Psoas muscle (tissue), 7 donors: ENCODE measurements at regions not wholly inside any gene's neighbourhood (a gene's known extent, or its start where the extent isn't known, plus 50 kb on each side); places are given as distances from the start of the nearest gene placed in this dataset.
"Not testable (repeated sequence)": the region's sequence is repeated elsewhere in the genome, so short reads cannot be mapped to it uniquely, and the experiment has no call there.

Experiments used
- ATAC-seq, 4 donors: fragments of 200-7000 bp; cut with Tn5 transposase; one replicate each; pipeline ENCODE4 v1.9.1; 2020; ENCODE audit warnings: moderate library complexity in 3 of 4, mild to moderate bottlenecking in 2 of 4
- DNase-seq, 2 donors: peaks; one replicate each; pipeline ENCODE4 v3.0.0-alpha.2; 2020
- H3K27ac ChIP-seq: fragments of 200-600 bp; one replicate; pipeline ENCODE4 v1.8.0; 2022
- H3K27me3 ChIP-seq, 3 donors: fragments of 200-600 bp in 1 of 3; one replicate each; pipeline versions ENCODE4 v1.6.1 to v1.8.0; 2013 to 2022; ENCODE audit warnings: low read length in 2 of 3, mild to moderate bottlenecking in 2 of 3, moderate library complexity in 1 of 3; ENCODE audit not compliant: insufficient read depth in 3 of 3
- H3K36me3 ChIP-seq, 2 donors: fragments of 200-600 bp in 1 of 2; one replicate each; pipeline versions ENCODE4 v1.6.1 to v1.8.0; 2013 to 2022; ENCODE audit warnings: low read depth in 1 of 2, mild to moderate bottlenecking in 1 of 2, moderate library complexity in 1 of 2; ENCODE audit not compliant: insufficient read depth in 1 of 2
- H3K4me1 ChIP-seq: fragments of 200-600 bp; one replicate; pipeline ENCODE4 v1.8.0; 2022
- H3K4me3 ChIP-seq: fragments of 200-600 bp; one replicate; pipeline ENCODE4 v1.8.0; 2022; ENCODE audit warnings: mild to moderate bottlenecking
- H3K9me3 ChIP-seq: fragments of 200-600 bp; one replicate; pipeline ENCODE4 v1.8.0; 2022
- CTCF ChIP-seq: fragments of 200-600 bp; IDR thresholded peaks from one replicate; pipeline ENCODE4 v1.8.0; 2022; ENCODE audit warnings: antibody characterized with exemption
- WGBS, 3 donors: extraction: QIAGEN DNeasy Blood & Tissue Kit; methylation state at CpG; one replicate each; pipeline versions ENCODE4 v1.1.6 to v1.1.7; 2013; 5-methylcytosine and 5-hydroxymethylcytosine counted together
- intact Hi-C, 2 donors: fragments of 100-400 bp; cut with DNase I; formaldehyde crosslinking; loops; one replicate each; pipeline versions ENCODE4 v1.11.0 to v1.14.2; 2022
- donor health status: healthy with polysubstance abuse.
- donor health status: DM: no; HTN: no; CAD: no; lungs with moderate emphysema.
- donor health status: Bipolar disorder and iron deficiency.
- donor health status: healthy.
- donor health status: DM: yes; HTN: yes; CAD: no.
- donor health status: DM: no; HTN: no; CAD: no.
- donor health status: DM: yes; HTN: yes; CAD: no.

GRCh38 chr13:109323338-109323737 lies 463.0 kb downstream of the IRS2 start:
- 78 to 85% (median 83%) methylated on average over 4 of the region's 4 CpGs for WGBS, 3 donors
- Histone ChIP-seq H3K27me3 (peaks cover 0 to 3% (median 0%) of the 10 kb centered on the region in 3 donors), H3K36me3 (no peaks in the 10 kb centered on the region), H3K27ac (no peak overlapping the region), H3K9me3 (no peaks in the 10 kb centered on the region), H3K4me1 (no peaks in the 10 kb centered on the region), H3K4me3 (no peak overlapping the region)
- intact Hi-C loops, result no loop called here
- no peak for TF ChIP-seq CTCF
- ATAC-seq (no peak), DNase-seq (no peak)

- no peaks in the 10 kb centered on the region for H3K4me1 ChIP-seq
- no peaks in the 10 kb centered on the region for H3K9me3 ChIP-seq
- H3K36me3 ChIP-seq, result no peaks in the 10 kb centered on the region
- H3K27me3 ChIP-seq, result no peaks in the 10 kb centered on the region
- no peak overlapping the region for H3K27ac ChIP-seq
- no peak for DNase-seq
- no peak overlapping the region for H3K4me3 ChIP-seq
- WGBS, 3 donors, result 79 to 87% (median 81%) methylated on average over 20 to 23 of the region's 23 CpGs
- no peak for TF ChIP-seq CTCF
- intact Hi-C loops, result no loop called here
- ATAC-seq, result no peak
Observed at GRCh38 chr13:109318945-109319590, 467.3 kb downstream of the IRS2 start.

- Histone ChIP-seq H3K36me3 (no peaks in the 10 kb centered on the region), H3K4me1 (no peaks in the 10 kb centered on the region), H3K27me3 (no peaks in the 10 kb centered on the region), H3K27ac (no peak overlapping the region), H3K4me3 (no peak overlapping the region), H3K9me3 (no peaks in the 10 kb centered on the region)
- no peak for ATAC-seq
- intact Hi-C loops, result no loop called here
- DNase-seq, result no peak
- no peak for TF ChIP-seq CTCF
- whole genome bisulfite sequencing, 3 donors, result 85 to 91% (median 86%) methylated on average over 4 of the region's 4 CpGs
Observed at GRCh38 chr13:109315481-109315880, 470.9 kb downstream of the IRS2 start.

- H3K27me3 ChIP-seq, result no peaks in the 10 kb centered on the region
- no peak for ATAC-seq
- DNase-seq, result no peak
- no peaks in the 10 kb centered on the region for H3K9me3 ChIP-seq
- 35 to 45% (median 44%) methylated on average over 5 of the region's 5 CpGs for WGBS, 3 donors
- H3K27ac ChIP-seq, result no peak overlapping the region
- no peak for TF ChIP-seq CTCF
- H3K4me1 ChIP-seq, result no peaks in the 10 kb centered on the region
- H3K36me3 ChIP-seq, result no peaks in the 10 kb centered on the region
- no peak overlapping the region for H3K4me3 ChIP-seq
- intact Hi-C loops, result no loop called here
Observed at GRCh38 chr13:109314101-109314500, 472.3 kb downstream of the IRS2 start.

GRCh38 chr13:109312399-109312798 lies 474.0 kb downstream of the IRS2 start:
- H3K36me3 ChIP-seq, result no peaks in the 10 kb centered on the region
- no peaks in the 10 kb centered on the region for H3K9me3 ChIP-seq
- no peak overlapping the region for H3K4me3 ChIP-seq
- H3K27ac ChIP-seq, result no peak overlapping the region
- H3K27me3 ChIP-seq, result no peaks in the 10 kb centered on the region
- no peak for DNase-seq
- intact Hi-C loops, result no loop called here
- H3K4me1 ChIP-seq, result no peaks in the 10 kb centered on the region
- no peak for ATAC-seq
- TF ChIP-seq CTCF, result no peak

- H3K27ac ChIP-seq, DNase-seq, H3K4me3 ChIP-seq, ATAC-seq, H3K36me3 ChIP-seq, H3K4me1 ChIP-seq, H3K27me3 ChIP-seq, intact Hi-C loops, H3K9me3 ChIP-seq: not testable (repeated sequence)
- 91 to 96% (median 95%) methylated on average over 27 to 29 of the region's 33 CpGs for WGBS, 3 donors
Observed at GRCh38 chr13:109311431-109311976, 474.9 kb downstream of the IRS2 start.
